Activated CD8-positive, alpha-beta memory T cell treated with anti-CD3 and anti-CD28 coated beads for 36 hours (primary cell): ENCODE measurements at regions not wholly inside any gene's neighbourhood (a gene's known extent, or its start where the extent isn't known, plus 50 kb on each side); places are given as distances from the start of the nearest gene placed in this dataset.

Experiments used
- CTCF ChIA-PET: fragments of 350-600 bp; sonication (Branson Sonifier 250); formaldehyde crosslinking; loops from one replicate; lab custom pipeline; 2021; ENCODE audit warnings: antibody characterized with exemption; lab: Charles Lee
- POLR2A ChIA-PET: fragments of 350-600 bp; sonication (Branson Sonifier 250); formaldehyde crosslinking; loops from one replicate; lab custom pipeline; 2021; ENCODE audit warnings: antibody characterized with exemption; lab: Charles Lee

GRCh38 chr12:75974323-75975187 is 57.0 kb downstream of the PHLDA1 start:
- CTCF ChIA-PET, result interaction anchor here (0.7 to 1.0 kb wide), 2 partner anchors 12 to 40 kb away, joined by 3 to 4 read pairs; no protein-coding TSS in a partner anchor
- POLR2A ChIA-PET, result interaction anchor here (0.7 kb wide), 1 partner anchor 404 kb away, joined by 11 read pairs; no protein-coding TSS in a partner anchor

- ChIA-PET CTCF (no interaction called here), POLR2A (no interaction called here)
Observed at GRCh38 chr12:75971253-75971652, 60.3 kb downstream of the PHLDA1 start.

GRCh38 chr12:75970310-75970709 is 61.3 kb downstream of the PHLDA1 start:
- CTCF ChIA-PET, result interaction anchor here (1.2 kb wide), 1 partner anchor 35 kb away, joined by 3 read pairs; no protein-coding TSS in a partner anchor
- POLR2A ChIA-PET, result interaction anchor here (0.5 kb wide), 1 partner anchor 489 kb away, joined by 8 read pairs; no protein-coding TSS in a partner anchor

GRCh38 chr12:75969768-75970167 is 61.8 kb downstream of the PHLDA1 start:
- POLR2A ChIA-PET, result no interaction called here
- CTCF ChIA-PET, result interaction anchor here (1.2 kb wide), 1 partner anchor 34 kb away, joined by 3 read pairs; no protein-coding TSS in a partner anchor

- POLR2A ChIA-PET, result no interaction called here
Observed at GRCh38 chr12:75965661-75966060, 65.9 kb downstream of the PHLDA1 start.

GRCh38 chr12:75964150-75964549 is 67.4 kb downstream of the PHLDA1 start:
- ChIA-PET POLR2A (no interaction called here), CTCF (no interaction called here)

More at GRCh38 chr12:75965661-75966060, 65.9 kb downstream of the PHLDA1 start:
- CTCF ChIA-PET, result interaction anchor here (0.6 to 1.4 kb wide), 2 partner anchors 13 to 442 kb away, joined by 3 read pairs; no protein-coding TSS in a partner anchor

- POLR2A ChIA-PET, result no interaction called here
- CTCF ChIA-PET, result interaction anchor here (1.2 kb wide), 1 partner anchor 17 kb away, joined by 3 read pairs; no protein-coding TSS in a partner anchor
Observed at GRCh38 chr12:75961878-75962277, 69.7 kb downstream of the PHLDA1 start.

GRCh38 chr12:75960954-75961661 is 70.5 kb downstream of the PHLDA1 start:
- CTCF ChIA-PET, result interaction anchor here (1.2 kb wide), 1 partner anchor 18 kb away, joined by 3 read pairs; no protein-coding TSS in a partner anchor
- POLR2A ChIA-PET, result no interaction called here

GRCh38 chr12:75960086-75960910 is 71.3 kb downstream of the PHLDA1 start:
- ChIA-PET POLR2A (no interaction called here), CTCF (interaction anchor here (0.8 to 1.4 kb wide), 2 partner anchors 20 to 80 kb away, joined by 3 read pairs; no protein-coding TSS in a partner anchor)

- POLR2A ChIA-PET, result no interaction called here
- CTCF ChIA-PET, result interaction anchor here (1.4 kb wide), 1 partner anchor 20 kb away, joined by 3 read pairs; no protein-coding TSS in a partner anchor
Observed at GRCh38 chr12:75959506-75959905, 72.1 kb downstream of the PHLDA1 start.

- CTCF ChIA-PET, result no interaction called here
- POLR2A ChIA-PET, result no interaction called here
Observed at GRCh38 chr12:75959060-75959459, 72.5 kb downstream of the PHLDA1 start.

GRCh38 chr12:75955251-75955650 is 76.3 kb downstream of the PHLDA1 start:
- CTCF ChIA-PET, result no interaction called here
- POLR2A ChIA-PET, result no interaction called here

GRCh38 chr12:75954749-75955148 is 76.8 kb downstream of the PHLDA1 start:
- POLR2A ChIA-PET, result no interaction called here
- CTCF ChIA-PET, result no interaction called here

- POLR2A ChIA-PET, result no interaction called here
Observed at GRCh38 chr12:75954041-75954440, 77.5 kb downstream of the PHLDA1 start.

GRCh38 chr12:75953312-75953906 is 78.2 kb downstream of the PHLDA1 start:
- CTCF ChIA-PET, result interaction anchor here (0.9 kb wide), 1 partner anchor 74 kb away, joined by 4 read pairs; no protein-coding TSS in a partner anchor
- POLR2A ChIA-PET, result no interaction called here

More at GRCh38 chr12:75954041-75954440, 77.5 kb downstream of the PHLDA1 start:
- CTCF ChIA-PET, result interaction anchor here (0.9 kb wide), 1 partner anchor 74 kb away, joined by 4 read pairs; no protein-coding TSS in a partner anchor

GRCh38 chr12:75951399-75952278 is 79.9 kb downstream of the PHLDA1 start:
- ChIA-PET POLR2A (no interaction called here), CTCF (no interaction called here)

- CTCF ChIA-PET, result no interaction called here
- POLR2A ChIA-PET, result interaction anchor here (0.6 kb wide), 1 partner anchor 62 kb away, joined by 3 read pairs; no protein-coding TSS in a partner anchor
Observed at GRCh38 chr12:75947156-75947723, 84.3 kb downstream of the PHLDA1 start.
